Transverse colon (tissue), 4 donors: ENCODE measurements at regions not wholly inside any gene's neighbourhood (a gene's known extent, or its start where the extent isn't known, plus 50 kb on each side); places are given as distances from the start of the nearest gene placed in this dataset.

Experiments used
- EP300 ChIP-seq: sonication (generic); formaldehyde crosslinking; IDR thresholded peaks from one replicate; pipeline ENCODE4 v1.6.1; 2017; ENCODE audit warnings: antibody characterized with exemption, low read depth
- POLR2AphosphoS5 ChIP-seq, 3 donors: sonication (generic); formaldehyde crosslinking; IDR thresholded peaks; one replicate each; pipeline ENCODE4 v1.6.1; 2016; ENCODE audit warnings: antibody characterized with exemption in 3 of 3
- TF ChIP-seq, protein P1 (sequence below), 5 experiments: fragments of 200-600 bp in 3 of 5; fragments of 450-650 bp in 2 of 5; sonication (generic) in 3 of 5; IDR thresholded peaks; 1 replicate in 2 of 5; 2 replicates in 3 of 5; pipeline ENCODE4 v1.5.1; 2016 to 2017; ENCODE audit warnings: antibody characterized with exemption in 5 of 5, inconsistent platforms in 3 of 5, mild to moderate bottlenecking in 2 of 5, moderate library complexity in 1 of 5

DNA sequence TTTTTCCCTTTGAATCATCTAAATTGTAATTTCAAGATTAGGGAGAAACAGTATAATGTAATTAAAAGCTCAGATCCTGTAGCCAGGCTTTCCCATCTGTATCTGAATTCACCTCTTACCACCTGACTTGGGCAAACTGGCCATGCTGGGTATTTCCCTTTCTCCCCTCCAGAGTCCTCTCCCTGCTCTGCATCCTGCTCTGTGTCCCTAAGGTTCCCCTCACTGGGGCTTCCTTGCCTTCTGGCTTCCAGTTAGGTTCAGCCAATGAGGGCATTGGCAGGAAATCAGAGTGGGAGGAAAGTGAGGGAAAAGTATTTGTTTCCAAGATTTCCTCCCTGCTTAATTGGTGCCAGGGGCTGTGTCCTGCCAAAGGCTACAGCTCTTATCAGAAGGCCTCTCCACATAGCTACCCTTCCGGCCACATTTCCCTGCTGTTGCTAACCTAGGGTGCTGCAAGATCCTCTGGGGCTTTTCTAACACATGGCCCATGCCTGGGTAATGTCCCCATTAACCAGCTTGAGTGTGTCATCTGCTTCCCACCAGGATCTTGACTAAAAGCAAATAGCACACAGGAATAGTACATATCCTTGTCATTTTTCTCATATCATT lies 51.0 kb upstream of the MPDZ start:
- TF ChIP-seq, protein P1, sequence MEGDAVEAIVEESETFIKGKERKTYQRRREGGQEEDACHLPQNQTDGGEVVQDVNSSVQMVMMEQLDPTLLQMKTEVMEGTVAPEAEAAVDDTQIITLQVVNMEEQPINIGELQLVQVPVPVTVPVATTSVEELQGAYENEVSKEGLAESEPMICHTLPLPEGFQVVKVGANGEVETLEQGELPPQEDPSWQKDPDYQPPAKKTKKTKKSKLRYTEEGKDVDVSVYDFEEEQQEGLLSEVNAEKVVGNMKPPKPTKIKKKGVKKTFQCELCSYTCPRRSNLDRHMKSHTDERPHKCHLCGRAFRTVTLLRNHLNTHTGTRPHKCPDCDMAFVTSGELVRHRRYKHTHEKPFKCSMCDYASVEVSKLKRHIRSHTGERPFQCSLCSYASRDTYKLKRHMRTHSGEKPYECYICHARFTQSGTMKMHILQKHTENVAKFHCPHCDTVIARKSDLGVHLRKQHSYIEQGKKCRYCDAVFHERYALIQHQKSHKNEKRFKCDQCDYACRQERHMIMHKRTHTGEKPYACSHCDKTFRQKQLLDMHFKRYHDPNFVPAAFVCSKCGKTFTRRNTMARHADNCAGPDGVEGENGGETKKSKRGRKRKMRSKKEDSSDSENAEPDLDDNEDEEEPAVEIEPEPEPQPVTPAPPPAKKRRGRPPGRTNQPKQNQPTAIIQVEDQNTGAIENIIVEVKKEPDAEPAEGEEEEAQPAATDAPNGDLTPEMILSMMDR (IDR thresholded peaks at IDR 0.05) = no peak
- TF ChIP-seq EP300 = no peak
- no peak for TF ChIP-seq POLR2AphosphoS5 (IDR thresholded peaks at IDR 0.05)
